ENCODE measurements at regions not wholly inside any gene's neighbourhood (a gene's known extent, or its start where the extent isn't known, plus 50 kb on each side); places are given as distances from the start of the nearest gene placed in this dataset.
A peak's percentile ranks its signal among the peaks of the same experiment; 100 is the strongest.

- 16 to 51% (median 44%) methylated on average over 2 of the region's 2 CpGs for WGBS, 5 donors
- Histone ChIP-seq H3K27me3 (no peaks in the 10 kb centered on the region), H3K36me3 (no peaks in the 10 kb centered on the region), H3K27ac (no peak overlapping the region), H3K9me3 (no peaks in the 10 kb centered on the region), H3K4me1 (no peaks in the 10 kb centered on the region), H3K4me3 (no peak overlapping the region)
- DNase-seq: peak in 1 of 2 donors; percentile 7
- intact Hi-C loops (cut with DNase I; ENCODE audit: low total_unique reads): no loop called here
- TF ChIP-seq POLR2AphosphoS5 (IDR thresholded peaks at IDR 0.05) (no peak), POLR2A (IDR thresholded peaks at IDR 0.05) (no peak), EP300 (IDR thresholded peaks at IDR 0.05) (no peak)
- TF ChIP-seq, protein P1, sequence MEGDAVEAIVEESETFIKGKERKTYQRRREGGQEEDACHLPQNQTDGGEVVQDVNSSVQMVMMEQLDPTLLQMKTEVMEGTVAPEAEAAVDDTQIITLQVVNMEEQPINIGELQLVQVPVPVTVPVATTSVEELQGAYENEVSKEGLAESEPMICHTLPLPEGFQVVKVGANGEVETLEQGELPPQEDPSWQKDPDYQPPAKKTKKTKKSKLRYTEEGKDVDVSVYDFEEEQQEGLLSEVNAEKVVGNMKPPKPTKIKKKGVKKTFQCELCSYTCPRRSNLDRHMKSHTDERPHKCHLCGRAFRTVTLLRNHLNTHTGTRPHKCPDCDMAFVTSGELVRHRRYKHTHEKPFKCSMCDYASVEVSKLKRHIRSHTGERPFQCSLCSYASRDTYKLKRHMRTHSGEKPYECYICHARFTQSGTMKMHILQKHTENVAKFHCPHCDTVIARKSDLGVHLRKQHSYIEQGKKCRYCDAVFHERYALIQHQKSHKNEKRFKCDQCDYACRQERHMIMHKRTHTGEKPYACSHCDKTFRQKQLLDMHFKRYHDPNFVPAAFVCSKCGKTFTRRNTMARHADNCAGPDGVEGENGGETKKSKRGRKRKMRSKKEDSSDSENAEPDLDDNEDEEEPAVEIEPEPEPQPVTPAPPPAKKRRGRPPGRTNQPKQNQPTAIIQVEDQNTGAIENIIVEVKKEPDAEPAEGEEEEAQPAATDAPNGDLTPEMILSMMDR (IDR thresholded peaks at IDR 0.05): no peak
Observed at GRCh38 chrX:143455046-143455445, 62.2 kb downstream of the SPANXN3 start.

DNA sequence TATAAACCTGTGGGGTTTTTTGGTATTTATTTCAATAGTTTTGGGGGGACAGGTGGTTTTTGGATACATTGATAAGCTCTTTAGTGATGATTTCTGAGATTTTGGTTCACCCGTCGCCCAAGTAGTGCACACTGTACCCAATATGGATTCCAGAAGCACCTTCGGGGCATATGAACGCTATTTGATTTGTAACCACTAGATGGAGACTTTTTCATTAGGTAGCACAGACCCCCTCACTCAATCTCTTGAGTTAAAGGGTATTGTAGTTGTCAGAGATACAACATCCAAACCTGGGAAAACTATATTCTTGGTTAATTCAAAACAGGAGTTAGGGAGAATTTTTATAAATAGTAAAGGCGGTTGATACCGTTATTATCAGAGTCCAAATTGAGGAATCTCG is 79.8 kb downstream of the SPANXN3 start:
- TF ChIP-seq, protein P1 (IDR thresholded peaks at IDR 0.05): no peak
- TF ChIP-seq EP300 (IDR thresholded peaks at IDR 0.05): no peak
- no peak for TF ChIP-seq POLR2A (IDR thresholded peaks at IDR 0.05)
- TF ChIP-seq POLR2AphosphoS5 (IDR thresholded peaks at IDR 0.05): no peak
- Histone ChIP-seq H3K9me3 (peaks cover 0 to 12% (median 5%) of the 10 kb centered on the region in 4 donors), H3K27me3 (no peaks in the 10 kb centered on the region), H3K36me3 (no peaks in the 10 kb centered on the region), H3K4me3 (no peak overlapping the region), H3K4me1 (no peaks in the 10 kb centered on the region), H3K27ac (no peak overlapping the region)
- 12 to 28% (median 22%) methylated on average over 7 of the region's 7 CpGs for WGBS, 5 donors
- peak in 1 of 2 donors; percentile 10 for DNase-seq
- intact Hi-C loops (cut with DNase I; ENCODE audit: low total_unique reads): no loop called here

DNA sequence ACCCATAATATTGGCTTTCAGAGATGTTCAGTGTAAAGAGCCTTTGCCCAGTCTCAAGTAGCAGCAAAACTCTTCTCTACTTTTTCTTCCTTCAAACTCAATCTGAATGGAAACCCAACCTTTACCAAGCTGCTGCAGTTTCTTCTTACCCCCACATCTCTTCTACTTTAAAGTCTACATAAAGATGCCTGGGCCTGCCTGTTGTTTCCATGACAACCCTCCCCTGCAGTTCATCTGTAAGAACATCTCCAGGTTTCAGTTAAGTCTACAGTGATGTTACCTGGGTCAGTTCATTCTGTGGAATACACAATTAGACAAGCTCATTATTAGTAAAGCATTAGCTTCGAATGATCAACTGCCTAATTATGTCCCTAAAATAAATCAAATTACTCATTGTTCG is 81.4 kb downstream of the SPANXN3 start:
- H3K4me3 ChIP-seq: no peak overlapping the region
- H3K36me3 ChIP-seq: no peaks in the 10 kb centered on the region
- intact Hi-C loops (cut with DNase I; ENCODE audit: low total_unique reads): no loop called here
- DNase-seq: no peak
- 74 to 96% (median 91%) methylated on average over 2 of the region's 2 CpGs for WGBS, 5 donors
- H3K9me3 ChIP-seq: no peaks in the 10 kb centered on the region
- TF ChIP-seq EP300 (IDR thresholded peaks at IDR 0.05) (no peak), POLR2AphosphoS5 (IDR thresholded peaks at IDR 0.05) (no peak), POLR2A (IDR thresholded peaks at IDR 0.05) (no peak)
- TF ChIP-seq, protein P1 (IDR thresholded peaks at IDR 0.05): no peak
- no peak overlapping the region for H3K27ac ChIP-seq
- H3K4me1 ChIP-seq: no peaks in the 10 kb centered on the region
- no peaks in the 10 kb centered on the region for H3K27me3 ChIP-seq

GRCh38 chrX:143429811-143430210 is 87.5 kb downstream of the SPANXN3 start:
- H3K27me3 ChIP-seq: no peaks in the 10 kb centered on the region
- H3K4me1 ChIP-seq: no peaks in the 10 kb centered on the region
- DNase-seq: peak in 1 of 2 donors; percentile 1
- TF ChIP-seq, protein P1 (IDR thresholded peaks at IDR 0.05): no peak
- no peak for TF ChIP-seq POLR2A (IDR thresholded peaks at IDR 0.05)
- no peak for TF ChIP-seq POLR2AphosphoS5 (IDR thresholded peaks at IDR 0.05)
- TF ChIP-seq EP300 (IDR thresholded peaks at IDR 0.05): no peak
- H3K4me3 ChIP-seq: no peak overlapping the region
- H3K36me3 ChIP-seq: no peaks in the 10 kb centered on the region
- WGBS, 5 donors: 20 to 48% (median 32%) methylated on average over 4 of the region's 4 CpGs
- no peak overlapping the region for H3K27ac ChIP-seq
- intact Hi-C loops (cut with DNase I; ENCODE audit: low total_unique reads): no loop called here
- peaks cover 0 to 4% (median 0%) of the 10 kb centered on the region in 4 donors for H3K9me3 ChIP-seq

All from stomach (tissue), 8 donors.